Astrocyte (in vitro differentiated cells and primary cell): ENCODE measurements at regions not wholly inside any gene's neighbourhood (a gene's known extent, or its start where the extent isn't known, plus 50 kb on each side); places are given as distances from the start of the nearest gene placed in this dataset.

Experiments used
- CTCF ChIP-seq: IDR thresholded peaks from 2 replicates; pipeline ENCODE4 v1.5.1; 2011; ENCODE audit warnings: low read depth, mild to moderate bottlenecking, inconsistent platforms, low read length, moderate library complexity; ENCODE audit not compliant: insufficient read depth
- EZH2 ChIP-seq: IDR thresholded peaks from 2 replicates; pipeline ENCODE4 v1.6.1; 2012; ENCODE audit warnings: mild to moderate bottlenecking, low read length, inconsistent platforms; ENCODE audit not compliant: insufficient read depth

- TF ChIP-seq CTCF = no peak
- TF ChIP-seq EZH2 = no peak
Observed at GRCh38 chr6:11431455-11431937, 106.1 kb upstream of the TMEM170B start.
